Stimulated activated CD4-positive, alpha-beta T cell treated with anti-CD3 and anti-CD28 coated beads, Interleukin-12 subunit alpha, Interleukin-12 subunit beta, amount 100 ng/mL, for 24 hours (primary cell): ENCODE measurements at regions not wholly inside any gene's neighbourhood (a gene's known extent, or its start where the extent isn't known, plus 50 kb on each side); places are given as distances from the start of the nearest gene placed in this dataset.
"Not testable (repeated sequence)": the region's sequence is repeated elsewhere in the genome, so short reads cannot be mapped to it uniquely, and the experiment has no call there.

Experiments
- DNase-seq, 2 experiments: peaks; one replicate each; pipeline ENCODE4 v3.0.0-alpha.2; 2020; ENCODE audit warnings: low read depth in 2 of 2

GRCh38 chr2:208929894-208930427 lies 493.9 kb upstream of the MAP2 start:
- no peak for DNase-seq

GRCh38 chr2:208935531-208935930 lies 488.3 kb upstream of the MAP2 start:
- no peak for DNase-seq

GRCh38 chr2:208937521-208937920 lies 486.3 kb upstream of the MAP2 start:
- DNase-seq, result no peak

- DNase-seq, result no peak
Measured at GRCh38 chr2:208939852-208940251, 484.0 kb upstream of the MAP2 start.

GRCh38 chr2:208945719-208946256 lies 478.1 kb upstream of the MAP2 start:
- DNase-seq, result no peak

- DNase-seq, result no peak
Measured at GRCh38 chr2:208948073-208948472, 475.8 kb upstream of the MAP2 start.

GRCh38 chr2:208970070-208970469 lies 453.8 kb upstream of the MAP2 start:
- no peak for DNase-seq

GRCh38 chr2:208977582-208977981 lies 446.3 kb upstream of the MAP2 start:
- no peak for DNase-seq

GRCh38 chr2:208978946-208979345 lies 444.9 kb upstream of the MAP2 start:
- no peak for DNase-seq

GRCh38 chr2:208980321-208980720 lies 443.5 kb upstream of the MAP2 start:
- no peak for DNase-seq

- DNase-seq, result no peak
Measured at GRCh38 chr2:208982831-208983230, 441.0 kb upstream of the MAP2 start.

GRCh38 chr2:208983486-208983885 lies 440.4 kb upstream of the MAP2 start:
- DNase-seq, result no peak

- DNase-seq, result no peak
Measured at GRCh38 chr2:208984376-208985090, 439.3 kb upstream of the MAP2 start.

- DNase-seq, result no peak
Measured at GRCh38 chr2:208985644-208986043, 438.2 kb upstream of the MAP2 start.

GRCh38 chr2:208990716-208991115 lies 433.1 kb upstream of the MAP2 start:
- no peak for DNase-seq

GRCh38 chr2:208999911-209000310 lies 423.9 kb upstream of the MAP2 start:
- DNase-seq, result no peak

GRCh38 chr2:209002054-209002453 lies 421.8 kb upstream of the MAP2 start:
- no peak for DNase-seq

GRCh38 chr2:209005371-209005770 lies 418.5 kb upstream of the MAP2 start:
- no peak for DNase-seq

- no peak for DNase-seq
Measured at GRCh38 chr2:209008636-209009287, 415.1 kb upstream of the MAP2 start.

- not testable (repeated sequence) for DNase-seq
Measured at GRCh38 chr2:209018633-209019032, 405.2 kb upstream of the MAP2 start.

GRCh38 chr2:209029249-209029648 lies 394.6 kb upstream of the MAP2 start:
- DNase-seq, result no peak

- no peak for DNase-seq
Measured at GRCh38 chr2:209044307-209044706, 379.5 kb upstream of the MAP2 start.

GRCh38 chr2:209046163-209046562 lies 377.7 kb upstream of the MAP2 start:
- DNase-seq, result no peak
